Nephron (organoid): ENCODE measurements at regions not wholly inside any gene's neighbourhood (a gene's known extent, or its start where the extent isn't known, plus 50 kb on each side); places are given as distances from the start of the nearest gene placed in this dataset.
A peak's percentile ranks its signal among the peaks of the same experiment; 100 is the strongest.

Experiments used
- H3K27ac Mint-ChIP-seq, 3 experiments: 2 replicates each; pipeline ENCODE4 v1.8.0; 2020; ENCODE audit warnings: mixed read lengths in 3 of 3, mild to moderate bottlenecking in 2 of 3, moderate library complexity in 1 of 3
- H3K27me3 Mint-ChIP-seq: 2 replicates; pipeline ENCODE4 v1.8.0; 2021; ENCODE audit warnings: low read depth, mild to moderate bottlenecking, moderate library complexity, mixed read lengths
- H3K36me3 Mint-ChIP-seq: 2 replicates; pipeline ENCODE4 v1.8.0; 2020; ENCODE audit warnings: low read depth, mixed read lengths
- H3K4me1 Mint-ChIP-seq: 2 replicates; pipeline ENCODE4 v1.8.0; 2020; ENCODE audit warnings: mixed read lengths
- H3K4me3 Mint-ChIP-seq, 3 experiments: 2 replicates each; pipeline ENCODE4 v1.8.0; 2020; ENCODE audit warnings: mild to moderate bottlenecking in 3 of 3, mixed read lengths in 3 of 3, moderate library complexity in 2 of 3
- H3K9me3 Mint-ChIP-seq: 2 replicates; pipeline ENCODE4 v1.8.0; 2020; ENCODE audit warnings: mixed read lengths
- CTCF ChIP-seq, 3 experiments: fragments of 200-600 bp; sonication (generic); IDR thresholded peaks; one replicate each; pipeline ENCODE4 v1.5.0; 2021; ENCODE audit warnings: antibody characterized with exemption in 3 of 3; ENCODE audit not compliant: unreplicated experiment in 3 of 3

- no peaks in the 10 kb centered on the region for H3K36me3 Mint-ChIP-seq
- H3K27me3 Mint-ChIP-seq = peaks cover 22% of the 10 kb centered on the region
- no peaks in the 10 kb centered on the region for H3K9me3 Mint-ChIP-seq
- H3K4me1 Mint-ChIP-seq = peaks cover 60% of the 10 kb centered on the region
- TF ChIP-seq CTCF (IDR thresholded peaks at IDR 0.05; ENCODE audit: unreplicated experiment in 3 of 3) = no peak
- no peak overlapping the region for H3K4me3 Mint-ChIP-seq
- peak overlapping the region; percentile 10 to 57 (median 23) for H3K27ac Mint-ChIP-seq
Measured at GRCh38 chr9:89655990-89656657, 51.3 kb downstream of the GADD45G start.

- Mint-ChIP-seq H3K36me3 (no peaks in the 10 kb centered on the region), H3K4me3 (no peak overlapping the region), H3K27ac (peak overlapping the region in 1 of 3 experiments; percentile 32), H3K27me3 (peaks cover 17% of the 10 kb centered on the region), H3K4me1 (peaks cover 72% of the 10 kb centered on the region), H3K9me3 (no peaks in the 10 kb centered on the region)
- TF ChIP-seq CTCF (IDR thresholded peaks at IDR 0.05; ENCODE audit: unreplicated experiment in 3 of 3) = no peak
Measured at GRCh38 chr9:89657295-89657694, 52.5 kb downstream of the GADD45G start.

- Mint-ChIP-seq H3K4me3 (no peak overlapping the region), H3K27me3 (peaks cover 17% of the 10 kb centered on the region), H3K36me3 (no peaks in the 10 kb centered on the region), H3K27ac (peak overlapping the region in 2 of 3 experiments; percentile 32 to 73), H3K4me1 (peaks cover 76% of the 10 kb centered on the region), H3K9me3 (no peaks in the 10 kb centered on the region)
- TF ChIP-seq CTCF (IDR thresholded peaks at IDR 0.05; ENCODE audit: unreplicated experiment in 3 of 3) = no peak
Measured at GRCh38 chr9:89657765-89658164, 53.0 kb downstream of the GADD45G start.

GRCh38 chr9:89658401-89658800 is 53.6 kb downstream of the GADD45G start:
- Mint-ChIP-seq H3K36me3 (no peaks in the 10 kb centered on the region), H3K27me3 (peaks cover 17% of the 10 kb centered on the region), H3K4me3 (no peak overlapping the region), H3K4me1 (peaks cover 82% of the 10 kb centered on the region), H3K9me3 (no peaks in the 10 kb centered on the region), H3K27ac (no peak overlapping the region)
- TF ChIP-seq CTCF (IDR thresholded peaks at IDR 0.05; ENCODE audit: unreplicated experiment in 3 of 3) = no peak

- no peak overlapping the region for H3K27ac Mint-ChIP-seq
- H3K9me3 Mint-ChIP-seq = no peaks in the 10 kb centered on the region
- TF ChIP-seq CTCF (IDR thresholded peaks at IDR 0.05; ENCODE audit: unreplicated experiment in 3 of 3) = no peak
- H3K36me3 Mint-ChIP-seq = no peaks in the 10 kb centered on the region
- H3K4me1 Mint-ChIP-seq = peaks cover 82% of the 10 kb centered on the region
- no peak overlapping the region for H3K4me3 Mint-ChIP-seq
- peaks cover 17% of the 10 kb centered on the region for H3K27me3 Mint-ChIP-seq
Measured at GRCh38 chr9:89658931-89659330, 54.1 kb downstream of the GADD45G start.

- H3K9me3 Mint-ChIP-seq = no peaks in the 10 kb centered on the region
- H3K4me1 Mint-ChIP-seq = peaks cover 81% of the 10 kb centered on the region
- H3K36me3 Mint-ChIP-seq = no peaks in the 10 kb centered on the region
- H3K27me3 Mint-ChIP-seq = peaks cover 17% of the 10 kb centered on the region
- no peak overlapping the region for H3K27ac Mint-ChIP-seq
- H3K4me3 Mint-ChIP-seq = no peak overlapping the region
- TF ChIP-seq CTCF (IDR thresholded peaks at IDR 0.05; ENCODE audit: unreplicated experiment in 3 of 3) = no peak
Measured at GRCh38 chr9:89659473-89659872, 54.7 kb downstream of the GADD45G start.
